ENCODE measurements at regions not wholly inside any gene's neighbourhood (a gene's known extent, or its start where the extent isn't known, plus 50 kb on each side); places are given as distances from the start of the nearest gene placed in this dataset.

GRCh38 chr18:29161429-29161828 lies 984.5 kb upstream of the CDH2 start:
- H3K9me3 ChIP-seq = no peaks in the 10 kb centered on the region

GRCh38 chr18:29160170-29160569 lies 983.2 kb upstream of the CDH2 start:
- Histone ChIP-seq H3K4me3 (no peak overlapping the region), H3K4me1 (peaks cover 52% of the 10 kb centered on the region), H3K9me3 (no peaks in the 10 kb centered on the region), H3K4me2 (no peak overlapping the region), H3K27ac (no peak overlapping the region)
- whole genome bisulfite sequencing (ENCODE audit: missing lambda C conversion rate) = 45% methylated on average over 2 of the region's 2 CpGs
- ATAC-seq (no peak), FAIRE-seq (no peak), DNase-seq (ENCODE audit: low read depth in 1 of 2, low spot score in 1 of 2) (no peak)
- ChIA-PET POLR2A (no interaction called here), CTCF (no interaction called here)
- TF ChIP-seq SMC3 (IDR thresholded peaks at IDR 0.05) (no peak), FOSB (CRISPR knock-in tag; IDR thresholded peaks at IDR 0.05) (no peak), HDAC2 (IDR thresholded peaks at IDR 0.05) (no peak), ZFP36 (IDR thresholded peaks at IDR 0.05; ENCODE audit: borderline replicate concordance, partially characterized antibody) (no peak), HES2 (IDR thresholded peaks at IDR 0.05) (no peak)

More at GRCh38 chr18:29161429-29161828, 984.5 kb upstream of the CDH2 start:
- CTCF ChIA-PET = no interaction called here
- H3K4me2 ChIP-seq = no peak overlapping the region
- ATAC-seq (no peak), FAIRE-seq (no peak), DNase-seq (ENCODE audit: low read depth in 1 of 2, low spot score in 1 of 2) (no peak)
- H3K4me1 ChIP-seq = peaks cover 46% of the 10 kb centered on the region
- POLR2A ChIA-PET = no interaction called here
- H3K27ac ChIP-seq = peak overlapping the region in 1 of 2 experiments; percentile 41; a peak in 1 of 6 replicates
- TF ChIP-seq BHLHE40 (IDR thresholded peaks at IDR 0.05; ENCODE audit: low read depth, low read length) (no peak), TFCP2L1 (CRISPR knock-in tag; IDR thresholded peaks at IDR 0.05) (no peak), POLR2A (IDR thresholded peaks at IDR 0.05; ENCODE audit: low read length) (no peak), SREBF2 (IDR thresholded peaks at IDR 0.05) (no peak)
- no peak overlapping the region for H3K4me3 ChIP-seq

- Histone ChIP-seq H3K4me3 (no peak overlapping the region), H3K27ac (peak overlapping the region in 1 of 2 experiments; percentile 37; a peak in 1 of 6 replicates), H3K9me3 (no peaks in the 10 kb centered on the region), H3K4me1 (peaks cover 47% of the 10 kb centered on the region), H3K4me2 (peak overlapping the region; percentile 52; the same call in 1 of the 3 replicates)
- no peak for TF ChIP-seq POLR2AphosphoS2 (conservative IDR thresholded peaks at IDR 0.05; ENCODE audit: low read length)
- TF ChIP-seq CTCF (IDR thresholded peaks at IDR 0.05) = no peak
- no peak for TF ChIP-seq ELK1 (IDR thresholded peaks at IDR 0.05; ENCODE audit: low read depth, low read length)
- no peak for TF ChIP-seq ATOH8 (CRISPR knock-in tag; IDR thresholded peaks at IDR 0.05; ENCODE audit: low read depth)
- TF ChIP-seq ZSCAN20 (CRISPR knock-in tag; IDR thresholded peaks at IDR 0.05) = no peak
- TF ChIP-seq ZNF302 (CRISPR knock-in tag; IDR thresholded peaks at IDR 0.05) = no peak
- TF ChIP-seq E2F6 (IDR thresholded peaks at IDR 0.05; ENCODE audit: borderline replicate concordance, low read depth) = no peak
- TF ChIP-seq NPAS2 (CRISPR knock-in tag; IDR thresholded peaks at IDR 0.05; ENCODE audit: borderline replicate concordance) = no peak
- TF ChIP-seq MYC (IDR thresholded peaks at IDR 0.05; ENCODE audit: borderline replicate concordance, low read length) = no peak
- no peak for ATAC-seq
- 84% methylated on average over 4 of the region's 4 CpGs for whole genome bisulfite sequencing (ENCODE audit: missing lambda C conversion rate)
- CTCF ChIA-PET = interaction anchor here (0.7 kb wide), 1 partner anchor 8 kb away, joined by 3 read pairs; no protein-coding TSS in a partner anchor
- POLR2A ChIA-PET = no interaction called here
- DNase-seq (ENCODE audit: low read depth in 1 of 2, low spot score in 1 of 2) = no peak
- no peak for FAIRE-seq
Measured at GRCh38 chr18:29157905-29158304, 981.0 kb upstream of the CDH2 start.
